Choroid plexus epithelial cell (primary cell): ENCODE measurements at regions not wholly inside any gene's neighbourhood (a gene's known extent, or its start where the extent isn't known, plus 50 kb on each side); places are given as distances from the start of the nearest gene placed in this dataset.

Experiments used
- DNase-seq: peaks from one replicate; pipeline ENCODE4 v3.0.0-alpha.2; 2010; ENCODE audit warnings: low read depth
- H3K4me3 ChIP-seq: 2 replicates; pipeline ENCODE4 v1.5.1; 2011; ENCODE audit warnings: low read depth, mild to moderate bottlenecking, control low read depth, low read length, moderate library complexity
- TF ChIP-seq, protein P1 (sequence below): conservative IDR thresholded peaks from 2 replicates; pipeline ENCODE4 v1.5.1; 2011; ENCODE audit warnings: low read depth, mild to moderate bottlenecking, control low read depth, inconsistent platforms, low read length, moderate library complexity

DNA sequence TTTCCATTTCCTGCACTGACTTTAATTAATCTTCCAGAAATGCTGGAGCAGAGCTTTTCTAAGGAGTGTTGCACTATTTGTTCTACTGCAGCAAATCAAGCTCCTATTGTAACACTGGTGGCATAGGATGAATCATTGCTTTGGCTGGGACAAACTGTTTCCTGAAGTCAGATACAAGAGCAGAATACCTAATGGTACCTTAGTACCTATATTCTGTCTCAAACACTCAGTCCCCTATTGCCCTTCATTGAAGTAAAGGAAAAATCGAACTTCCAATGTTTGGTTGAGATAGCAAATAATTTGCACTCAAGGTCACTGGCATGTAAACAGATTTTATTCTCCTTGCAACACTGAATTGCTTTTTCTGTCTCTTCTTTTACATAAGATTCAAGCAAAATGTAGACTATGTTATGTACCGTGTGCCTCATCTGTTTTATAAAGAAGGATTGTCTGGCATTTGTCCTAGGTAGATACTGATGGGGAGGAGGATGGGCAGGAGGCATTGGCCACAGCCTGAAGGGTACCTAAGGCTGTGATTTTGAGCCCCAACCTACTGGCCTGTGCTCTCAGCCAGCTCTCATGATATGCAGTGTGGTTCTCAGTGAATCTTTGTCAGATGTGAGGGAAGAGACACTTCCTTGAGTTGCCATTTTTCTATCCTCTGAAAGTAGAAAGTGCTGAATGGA, 141.6 kb downstream of the AASDH start:
- TF ChIP-seq, protein P1, sequence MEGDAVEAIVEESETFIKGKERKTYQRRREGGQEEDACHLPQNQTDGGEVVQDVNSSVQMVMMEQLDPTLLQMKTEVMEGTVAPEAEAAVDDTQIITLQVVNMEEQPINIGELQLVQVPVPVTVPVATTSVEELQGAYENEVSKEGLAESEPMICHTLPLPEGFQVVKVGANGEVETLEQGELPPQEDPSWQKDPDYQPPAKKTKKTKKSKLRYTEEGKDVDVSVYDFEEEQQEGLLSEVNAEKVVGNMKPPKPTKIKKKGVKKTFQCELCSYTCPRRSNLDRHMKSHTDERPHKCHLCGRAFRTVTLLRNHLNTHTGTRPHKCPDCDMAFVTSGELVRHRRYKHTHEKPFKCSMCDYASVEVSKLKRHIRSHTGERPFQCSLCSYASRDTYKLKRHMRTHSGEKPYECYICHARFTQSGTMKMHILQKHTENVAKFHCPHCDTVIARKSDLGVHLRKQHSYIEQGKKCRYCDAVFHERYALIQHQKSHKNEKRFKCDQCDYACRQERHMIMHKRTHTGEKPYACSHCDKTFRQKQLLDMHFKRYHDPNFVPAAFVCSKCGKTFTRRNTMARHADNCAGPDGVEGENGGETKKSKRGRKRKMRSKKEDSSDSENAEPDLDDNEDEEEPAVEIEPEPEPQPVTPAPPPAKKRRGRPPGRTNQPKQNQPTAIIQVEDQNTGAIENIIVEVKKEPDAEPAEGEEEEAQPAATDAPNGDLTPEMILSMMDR = no peak
- no peak overlapping the region for H3K4me3 ChIP-seq
- no peak for DNase-seq

DNA sequence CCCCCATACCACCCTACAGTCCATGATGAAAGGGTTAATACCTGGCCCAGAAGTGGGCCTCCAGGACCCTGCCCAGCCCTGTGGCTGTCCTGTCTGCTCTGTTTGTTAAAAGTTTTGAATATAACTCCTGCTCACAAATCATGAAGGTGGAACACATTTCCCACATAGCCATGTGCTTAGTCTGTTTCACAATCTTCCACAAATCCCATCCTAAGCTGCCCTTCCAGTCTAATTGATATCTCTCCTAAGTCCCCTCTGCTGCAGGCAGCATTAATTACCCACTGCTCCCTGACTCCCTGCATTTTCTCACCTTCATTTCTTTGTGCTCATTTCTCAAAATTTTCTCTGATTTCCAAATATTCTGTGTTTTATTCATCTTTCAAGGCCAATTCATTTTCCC, 142.6 kb downstream of the AASDH start:
- TF ChIP-seq, protein P1 = no peak
- no peak for DNase-seq
- no peak overlapping the region for H3K4me3 ChIP-seq

DNA sequence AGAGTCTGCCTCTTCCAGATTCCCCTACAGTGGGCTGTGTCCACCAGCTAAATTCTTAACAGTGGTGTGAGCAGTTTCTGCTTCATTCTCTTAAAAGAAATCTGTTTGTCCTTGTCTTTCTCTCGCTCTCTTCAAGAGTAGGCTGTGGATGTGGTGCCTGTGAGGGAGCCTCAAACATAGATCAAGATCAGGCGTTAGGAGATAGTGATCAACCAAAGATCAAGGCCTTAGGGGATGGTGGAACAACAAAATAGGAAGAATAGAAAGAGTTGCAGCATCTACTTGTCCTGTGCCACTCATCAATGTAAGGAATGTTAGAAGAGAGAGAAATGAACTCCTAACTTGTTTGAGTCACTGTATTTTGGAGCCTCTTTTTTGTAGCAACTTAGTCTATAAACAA, 144.2 kb downstream of the AASDH start:
- TF ChIP-seq, protein P1 = no peak
- no peak for DNase-seq
- no peak overlapping the region for H3K4me3 ChIP-seq

DNA sequence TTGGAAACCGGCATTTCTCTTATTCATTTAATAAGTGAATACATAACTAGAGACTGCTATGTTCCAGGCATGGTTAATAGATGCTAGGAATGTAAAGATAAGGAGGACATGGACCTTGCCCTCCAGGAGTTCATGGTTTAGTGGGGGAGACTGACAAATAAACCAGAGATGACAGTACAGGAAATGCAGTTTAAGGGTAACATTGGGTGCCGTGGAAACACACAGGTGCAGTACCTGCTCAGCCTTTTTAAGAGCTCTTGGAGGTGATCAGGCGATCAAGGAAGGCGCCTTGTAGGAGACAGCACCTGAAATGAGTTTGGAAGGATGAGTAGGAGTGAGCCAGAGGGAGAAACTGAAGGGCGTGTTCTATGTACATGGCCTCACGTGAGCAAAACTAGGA, 145.8 kb downstream of the AASDH start:
- no peak overlapping the region for H3K4me3 ChIP-seq
- DNase-seq = no peak
- TF ChIP-seq, protein P1 = no peak

DNA sequence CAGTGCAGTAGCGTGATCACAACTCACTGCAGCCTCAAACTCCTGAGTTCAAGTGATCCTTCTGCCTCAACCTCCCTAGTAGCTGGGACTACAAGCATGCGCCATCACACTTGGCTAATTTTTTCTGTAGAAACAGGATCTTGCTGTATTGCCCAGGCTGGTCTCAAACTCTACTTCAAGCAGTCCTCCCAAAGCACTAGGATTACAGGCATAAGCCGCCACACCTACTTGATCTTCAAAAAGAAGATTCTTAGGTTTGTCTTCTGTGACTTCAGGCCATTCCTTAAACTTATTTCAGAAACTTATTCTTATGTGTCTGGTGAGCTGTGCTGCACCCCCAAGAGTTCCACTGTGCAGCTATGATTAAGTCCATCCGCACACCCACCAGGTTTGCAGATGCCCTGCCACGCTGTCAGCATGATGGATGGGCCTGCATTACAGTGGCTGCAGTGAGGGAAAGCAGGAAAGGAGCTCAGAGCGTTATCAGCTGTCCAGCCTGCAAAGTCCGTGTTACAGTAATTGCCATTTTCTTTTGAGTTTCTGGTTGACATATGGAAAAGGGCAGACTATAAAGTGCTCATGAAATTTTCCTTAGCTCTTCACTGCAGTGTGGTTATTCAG, 146.6 kb downstream of the AASDH start:
- TF ChIP-seq, protein P1 = no peak
- H3K4me3 ChIP-seq = no peak overlapping the region
- no peak for DNase-seq

DNA sequence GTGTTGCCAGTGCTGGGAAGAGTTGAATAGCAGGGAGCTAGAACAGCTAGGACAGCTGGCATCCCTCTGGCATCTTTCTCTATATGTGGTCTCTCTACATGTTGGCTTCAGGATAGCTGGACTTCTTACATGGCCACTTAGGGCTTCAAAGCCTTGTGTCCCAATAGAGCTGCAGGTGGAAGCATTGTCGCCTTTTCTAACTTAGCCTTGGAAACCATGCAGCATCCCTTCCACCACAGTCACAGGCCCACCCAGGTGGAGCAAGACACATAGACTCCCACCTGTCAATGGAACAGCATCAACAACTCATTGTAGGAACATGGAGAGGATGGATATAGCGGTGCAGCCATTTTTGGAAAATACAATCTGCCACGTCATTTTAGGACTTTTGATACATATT, 149.0 kb downstream of the AASDH start:
- H3K4me3 ChIP-seq = no peak overlapping the region
- TF ChIP-seq, protein P1 = no peak
- no peak for DNase-seq

DNA sequence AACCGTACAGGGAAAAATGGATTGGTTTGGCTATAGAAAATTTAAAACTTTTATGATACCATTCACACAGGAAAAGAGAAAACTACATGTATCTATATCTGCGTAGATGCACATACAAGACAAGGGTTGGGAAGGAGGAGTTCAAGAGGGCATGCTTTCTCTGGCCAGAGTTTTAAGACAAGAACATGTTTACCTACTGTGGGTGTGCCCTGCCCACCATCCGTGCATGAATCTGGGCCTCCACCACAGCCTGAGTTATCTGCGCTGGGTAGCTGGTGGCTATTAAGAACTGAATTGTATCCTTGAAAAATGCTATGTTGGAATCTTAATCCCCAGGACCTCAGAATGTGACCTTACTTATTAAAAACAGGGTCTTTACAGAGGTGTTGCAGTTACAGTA, 151.6 kb downstream of the AASDH start:
- no peak for DNase-seq
- TF ChIP-seq, protein P1 = no peak
- H3K4me3 ChIP-seq = no peak overlapping the region
